ENCODE measurements at regions not wholly inside any gene's neighbourhood (a gene's known extent, or its start where the extent isn't known, plus 50 kb on each side); places are given as distances from the start of the nearest gene placed in this dataset.

- CTCF ChIA-PET = no interaction called here
- Mint-ChIP-seq H3K27ac (ENCODE audit: low read depth, unreplicated experiment) (no peak overlapping the region), H3K27me3 (ENCODE audit: insufficient read depth, unreplicated experiment) (no peaks in the 10 kb centered on the region), H3K4me3 (ENCODE audit: unreplicated experiment) (no peak overlapping the region), H3K36me3 (ENCODE audit: insufficient read depth, unreplicated experiment) (no peaks in the 10 kb centered on the region), H3K9me3 (ENCODE audit: unreplicated experiment) (no peaks in the 10 kb centered on the region), H3K4me1 (ENCODE audit: insufficient read depth, unreplicated experiment) (no peaks in the 10 kb centered on the region)
- POLR2A ChIA-PET = no interaction called here
- intact Hi-C loops (cut with micrococcal nuclease) = no loop called here
- DNase-seq (ENCODE audit: unreplicated experiment) = no peak
- TF ChIP-seq CTCF (IDR thresholded peaks at IDR 0.05; ENCODE audit: unreplicated experiment) = no peak
- no TSS peak for BruUV-seq (replicated peaks)
These were observed 592.0 kb downstream of the BCKDHB start for GRCh38 chr6:80698459-80698858.

- H3K27ac Mint-ChIP-seq (ENCODE audit: low read depth, unreplicated experiment) = no peak overlapping the region
- no peak for TF ChIP-seq CTCF (IDR thresholded peaks at IDR 0.05; ENCODE audit: unreplicated experiment)
- ChIA-PET CTCF (no interaction called here), POLR2A (no interaction called here)
- H3K4me1 Mint-ChIP-seq (ENCODE audit: insufficient read depth, unreplicated experiment) = no peaks in the 10 kb centered on the region
- intact Hi-C loops (cut with micrococcal nuclease) = no loop called here
- no TSS peak for BruUV-seq (replicated peaks)
- no peak for DNase-seq (ENCODE audit: unreplicated experiment)
- no peaks in the 10 kb centered on the region for H3K27me3 Mint-ChIP-seq (ENCODE audit: insufficient read depth, unreplicated experiment)
- no peaks in the 10 kb centered on the region for H3K9me3 Mint-ChIP-seq (ENCODE audit: unreplicated experiment)
- no peaks in the 10 kb centered on the region for H3K36me3 Mint-ChIP-seq (ENCODE audit: insufficient read depth, unreplicated experiment)
- no peak overlapping the region for H3K4me3 Mint-ChIP-seq (ENCODE audit: unreplicated experiment)
These were observed 589.8 kb downstream of the BCKDHB start for GRCh38 chr6:80696268-80696667.

GRCh38 chr6:80690551-80691131, 584.2 kb downstream of the BCKDHB start:
- peaks cover 5% of the 10 kb centered on the region for H3K4me1 Mint-ChIP-seq (ENCODE audit: insufficient read depth, unreplicated experiment)
- H3K27me3 Mint-ChIP-seq (ENCODE audit: insufficient read depth, unreplicated experiment) = no peaks in the 10 kb centered on the region
- H3K4me3 Mint-ChIP-seq (ENCODE audit: unreplicated experiment) = no peak overlapping the region
- DNase-seq (ENCODE audit: unreplicated experiment) = no peak
- BruUV-seq (replicated peaks) = no TSS peak
- H3K27ac Mint-ChIP-seq (ENCODE audit: low read depth, unreplicated experiment) = peak overlapping the region; percentile 28
- ChIA-PET CTCF (no interaction called here), POLR2A (no interaction called here)
- TF ChIP-seq CTCF (IDR thresholded peaks at IDR 0.05; ENCODE audit: unreplicated experiment) = no peak
- no peaks in the 10 kb centered on the region for H3K36me3 Mint-ChIP-seq (ENCODE audit: insufficient read depth, unreplicated experiment)
- intact Hi-C loops (cut with micrococcal nuclease) = no loop called here
- H3K9me3 Mint-ChIP-seq (ENCODE audit: unreplicated experiment) = peaks cover 16% of the 10 kb centered on the region

- peaks cover 16% of the 10 kb centered on the region for H3K9me3 Mint-ChIP-seq (ENCODE audit: unreplicated experiment)
- POLR2A ChIA-PET = interaction anchor here (0.7 kb wide), 1 partner anchor 1815 kb away, joined by 3 read pairs; no protein-coding TSS in a partner anchor
- H3K4me1 Mint-ChIP-seq (ENCODE audit: insufficient read depth, unreplicated experiment) = peaks cover 5% of the 10 kb centered on the region
- intact Hi-C loops (cut with micrococcal nuclease) = no loop called here
- no TSS peak for BruUV-seq (replicated peaks)
- peak overlapping the region; percentile 15 for H3K4me3 Mint-ChIP-seq (ENCODE audit: unreplicated experiment)
- H3K27ac Mint-ChIP-seq (ENCODE audit: low read depth, unreplicated experiment) = peak overlapping the region; percentile 28
- CTCF ChIA-PET = no interaction called here
- DNase-seq (ENCODE audit: unreplicated experiment) = no peak
- no peaks in the 10 kb centered on the region for H3K36me3 Mint-ChIP-seq (ENCODE audit: insufficient read depth, unreplicated experiment)
- no peak for TF ChIP-seq CTCF (IDR thresholded peaks at IDR 0.05; ENCODE audit: unreplicated experiment)
- H3K27me3 Mint-ChIP-seq (ENCODE audit: insufficient read depth, unreplicated experiment) = no peaks in the 10 kb centered on the region
These were observed 583.4 kb downstream of the BCKDHB start for GRCh38 chr6:80689716-80690395.

All from MCF 10A (cell line).